ENCODE measurements at regions not wholly inside any gene's neighbourhood (a gene's known extent, or its start where the extent isn't known, plus 50 kb on each side); places are given as distances from the start of the nearest gene placed in this dataset.
"Not testable (repeated sequence)": the region's sequence is repeated elsewhere in the genome, so short reads cannot be mapped to it uniquely, and the experiment has no call there.

DNA sequence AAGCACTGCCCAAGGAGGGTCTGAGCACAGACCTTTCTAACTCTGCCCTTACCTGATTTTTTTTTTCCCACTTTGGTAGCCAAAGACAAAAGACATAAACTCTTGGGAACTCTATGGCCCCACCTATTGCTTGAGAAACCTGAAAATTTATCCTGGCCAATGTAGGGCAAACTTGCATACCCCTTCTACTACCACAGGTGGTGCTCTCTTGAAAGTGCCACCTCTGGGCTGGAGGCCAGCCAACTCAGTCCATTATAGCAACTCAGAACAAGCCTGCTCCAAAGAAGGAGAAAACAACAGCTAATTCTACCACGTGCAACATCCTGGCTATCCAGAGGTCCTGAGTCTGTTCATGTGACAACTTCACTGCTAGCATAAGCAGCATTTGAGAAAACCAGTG, 55.7 kb upstream of the ABCD2 start:
- DNase-seq (no peak), ATAC-seq (replicated peaks in 1 of 4) (no peak)
- ChIA-PET CTCF (no interaction called here), POLR2A (no interaction called here)
- H3K4me1 Mint-ChIP-seq = peaks cover 30 to 50% (median 33%) of the 10 kb centered on the region in 3 donors
- no peak overlapping the region for H3K4me3 ChIP-seq (ENCODE audit: control insufficient read depth in 1 of 2, extremely low read depth in 1 of 2, low read length in 1 of 2)
- H3K4me3 Mint-ChIP-seq = no peak overlapping the region
- H3K27ac Mint-ChIP-seq = no peak overlapping the region
- no peaks in the 10 kb centered on the region for H3K36me3 ChIP-seq (ENCODE audit: control insufficient read depth in 2 of 2, extremely low read depth in 1 of 2, insufficient read depth in 1 of 2, low read length in 1 of 2)
- peaks cover 18 to 53% (median 37%) of the 10 kb centered on the region in 3 donors for H3K9me3 Mint-ChIP-seq
- no CpG with 5 or more reads among the region's 1 CpG for WGBS (ENCODE audit: insufficient coverage)
- peaks cover 39% of the 10 kb centered on the region for H3K36me3 Mint-ChIP-seq
- H3K9me3 ChIP-seq = no peaks in the 10 kb centered on the region
- peaks cover 0 to 5% of the 10 kb centered on the region in 2 experiments for H3K27me3 ChIP-seq (replicated peaks in 1 of 2; ENCODE audit: control insufficient read depth in 2 of 2, extremely low read depth in 1 of 2, insufficient read depth in 2 of 2, low read length in 1 of 2)
- no peaks in the 10 kb centered on the region for H3K27me3 Mint-ChIP-seq
- H3K4me1 ChIP-seq (ENCODE audit: control insufficient read depth in 1 of 2, extremely low read depth in 1 of 2, insufficient read depth in 2 of 2, low read length in 2 of 2) = peaks cover 0 to 36% of the 10 kb centered on the region in 2 experiments
- no peak overlapping the region for H3K27ac ChIP-seq (ENCODE audit: low read length)

DNA sequence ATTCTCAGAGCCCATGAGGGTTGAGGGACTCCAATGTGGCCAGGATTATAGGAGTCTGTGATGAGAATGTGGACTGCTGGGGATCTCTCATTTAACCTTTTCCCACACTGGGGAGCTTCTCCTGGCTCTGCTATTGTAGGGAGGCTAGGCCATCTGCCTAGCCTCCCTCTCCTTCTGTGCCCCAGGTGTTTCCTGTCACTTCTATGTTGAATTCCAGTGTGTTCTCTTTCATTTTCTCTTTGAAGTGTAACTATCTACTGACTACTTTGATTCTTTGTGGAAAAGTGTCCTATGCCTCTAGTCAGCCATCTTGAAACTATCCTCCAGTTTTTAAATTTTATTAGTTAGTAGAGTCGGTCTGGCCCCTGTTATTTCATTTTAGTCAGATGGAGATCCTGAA, 53.4 kb upstream of the ABCD2 start:
- H3K27me3 ChIP-seq (replicated peaks in 1 of 2; ENCODE audit: control insufficient read depth in 2 of 2, extremely low read depth in 1 of 2, insufficient read depth in 2 of 2, low read length in 1 of 2) = peaks cover 0 to 5% of the 10 kb centered on the region in 2 experiments
- POLR2A ChIA-PET = interaction anchor here in 1 of 2 donors (0.6 to 1.1 kb wide), 2 partner anchors 27 to 59 kb away, joined by 3 read pairs; no protein-coding TSS in a partner anchor
- H3K36me3 Mint-ChIP-seq = peaks cover 39% of the 10 kb centered on the region
- no peak for DNase-seq
- no peaks in the 10 kb centered on the region for H3K36me3 ChIP-seq (ENCODE audit: control insufficient read depth in 2 of 2, extremely low read depth in 1 of 2, insufficient read depth in 1 of 2, low read length in 1 of 2)
- H3K9me3 Mint-ChIP-seq = peaks cover 16 to 42% (median 21%) of the 10 kb centered on the region in 3 donors
- no peak overlapping the region for H3K4me3 Mint-ChIP-seq
- no peak overlapping the region for H3K27ac ChIP-seq (ENCODE audit: low read length)
- H3K4me1 Mint-ChIP-seq = peaks cover 47 to 66% (median 50%) of the 10 kb centered on the region in 3 donors
- peaks cover 0 to 51% of the 10 kb centered on the region in 2 experiments for H3K4me1 ChIP-seq (ENCODE audit: control insufficient read depth in 1 of 2, extremely low read depth in 1 of 2, insufficient read depth in 2 of 2, low read length in 2 of 2)
- no peaks in the 10 kb centered on the region for H3K9me3 ChIP-seq
- H3K4me3 ChIP-seq (ENCODE audit: control insufficient read depth in 1 of 2, extremely low read depth in 1 of 2, low read length in 1 of 2) = no peak overlapping the region
- H3K27ac Mint-ChIP-seq = no peak overlapping the region
- WGBS (ENCODE audit: insufficient coverage) = 100% methylated on average over 1 of the region's 1 CpG
- CTCF ChIA-PET = no interaction called here
- no peak for ATAC-seq (replicated peaks in 1 of 4)
- H3K27me3 Mint-ChIP-seq = no peaks in the 10 kb centered on the region

DNA sequence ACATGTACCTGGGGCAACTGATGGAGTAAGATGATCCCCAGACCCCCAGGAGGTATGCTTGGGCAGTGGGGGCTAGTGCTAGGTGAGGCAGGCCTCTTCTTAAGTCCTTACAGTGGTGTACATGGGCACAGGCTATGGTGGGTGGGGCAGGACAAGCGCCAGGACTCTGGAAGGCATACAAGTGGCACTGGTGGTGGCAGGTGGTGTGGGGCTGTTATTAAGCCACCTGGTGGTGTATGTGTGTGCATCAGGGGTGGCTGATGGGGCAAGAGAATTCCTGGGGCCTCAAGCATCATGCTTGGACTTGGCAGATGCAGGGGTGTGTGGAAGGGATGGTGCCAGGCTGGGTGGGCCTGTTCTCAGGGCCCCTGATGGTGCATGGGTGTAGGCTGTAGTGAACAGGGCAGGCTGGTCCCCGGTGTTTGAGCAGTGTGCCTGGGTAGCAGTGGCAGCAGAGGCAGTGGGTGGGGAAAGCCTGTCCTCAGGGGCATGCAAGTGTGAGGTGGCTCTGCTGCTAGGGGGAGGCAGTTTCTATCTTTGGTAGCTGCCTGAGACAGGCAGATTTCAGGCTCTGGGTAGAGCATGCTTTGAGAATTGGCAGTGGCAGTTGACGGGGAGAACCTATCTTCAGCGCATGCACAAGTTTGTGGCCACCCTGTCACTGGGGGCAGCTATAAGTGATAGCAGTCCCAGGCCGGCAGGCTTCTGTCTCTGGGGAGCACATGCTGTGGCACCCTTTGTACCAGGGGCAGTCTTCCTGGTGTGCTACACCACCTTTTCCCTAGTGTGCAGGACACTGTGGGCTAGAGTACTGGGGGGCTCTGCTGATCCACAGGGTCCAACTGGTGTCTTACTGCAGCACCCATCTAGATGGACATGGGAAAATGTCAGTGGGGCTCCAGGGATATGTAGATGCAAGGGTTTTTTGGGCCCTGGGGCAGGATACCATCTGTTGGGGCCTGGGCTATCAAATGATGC, 52.6 kb upstream of the ABCD2 start:
- Histone ChIP-seq H3K4me1 (ENCODE audit: control insufficient read depth in 1 of 2, extremely low read depth in 1 of 2, insufficient read depth in 2 of 2, low read length in 2 of 2) (peaks cover 0 to 51% of the 10 kb centered on the region in 2 experiments), H3K4me3 (ENCODE audit: control insufficient read depth in 1 of 2, extremely low read depth in 1 of 2, low read length in 1 of 2) (no peak overlapping the region), H3K27me3 (replicated peaks in 1 of 2; ENCODE audit: control insufficient read depth in 2 of 2, extremely low read depth in 1 of 2, insufficient read depth in 2 of 2, low read length in 1 of 2) (peaks cover 0 to 5% of the 10 kb centered on the region in 2 experiments), H3K27ac (ENCODE audit: low read length) (no peak overlapping the region), H3K36me3 (ENCODE audit: control insufficient read depth in 2 of 2, extremely low read depth in 1 of 2, insufficient read depth in 1 of 2, low read length in 1 of 2) (no peaks in the 10 kb centered on the region), H3K9me3 (no peaks in the 10 kb centered on the region)
- no peaks in the 10 kb centered on the region for H3K27me3 Mint-ChIP-seq
- H3K36me3 Mint-ChIP-seq = peaks cover 44% of the 10 kb centered on the region
- no peak for ATAC-seq (replicated peaks in 1 of 4)
- ChIA-PET POLR2A (interaction anchor here in 1 of 2 donors (0.6 to 1.1 kb wide), 2 partner anchors 26 to 58 kb away, joined by 3 read pairs; no protein-coding TSS in a partner anchor), CTCF (no interaction called here)
- no peak for DNase-seq
- peaks cover 18 to 46% (median 22%) of the 10 kb centered on the region in 3 donors for H3K9me3 Mint-ChIP-seq
- 100% methylated on average over 4 of the region's 5 CpGs for WGBS (ENCODE audit: insufficient coverage)
- no peak overlapping the region for H3K4me3 Mint-ChIP-seq
- peaks cover 50 to 70% (median 51%) of the 10 kb centered on the region in 3 donors for H3K4me1 Mint-ChIP-seq
- H3K27ac Mint-ChIP-seq = peak overlapping the region in 1 of 2 donors; percentile 39

DNA sequence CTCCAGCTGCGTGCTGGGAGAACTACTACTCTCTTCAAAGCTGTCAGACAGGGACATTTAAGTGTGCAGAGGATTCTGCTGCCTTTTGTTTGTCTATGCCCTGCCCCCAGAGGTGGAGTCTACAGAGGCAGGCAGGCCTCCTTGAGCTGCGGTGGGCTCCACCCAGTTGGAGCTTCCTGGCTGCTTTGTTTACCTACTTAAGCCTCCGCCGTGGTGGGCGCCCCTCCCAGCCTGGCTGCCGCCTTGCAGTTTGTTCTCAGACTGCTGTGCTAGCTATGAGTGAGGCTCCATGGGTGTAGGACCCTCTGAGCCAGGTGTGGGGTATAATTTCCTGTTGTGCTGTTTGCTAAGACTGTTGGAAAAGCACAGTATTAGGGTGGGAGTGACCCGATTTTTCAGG, 49.9 kb upstream of the ABCD2 start:
- ATAC-seq (replicated peaks in 1 of 4) = peak; percentile 44 to 98 (median 92)
- H3K4me3 ChIP-seq (ENCODE audit: control insufficient read depth in 1 of 2, extremely low read depth in 1 of 2, low read length in 1 of 2); POLR2A ChIA-PET; H3K36me3 ChIP-seq (ENCODE audit: control insufficient read depth in 2 of 2, extremely low read depth in 1 of 2, insufficient read depth in 1 of 2, low read length in 1 of 2); H3K27me3 Mint-ChIP-seq; H3K27me3 ChIP-seq (replicated peaks in 1 of 2; ENCODE audit: control insufficient read depth in 2 of 2, extremely low read depth in 1 of 2, insufficient read depth in 2 of 2, low read length in 1 of 2); H3K9me3 ChIP-seq: not testable (repeated sequence)
- peak overlapping the region; percentile 21 to 29 (median 21) for H3K4me3 Mint-ChIP-seq
- peak in 33 of 35 experiments; percentile 12 to 68 (median 44) for DNase-seq
- peaks cover 18 to 45% (median 22%) of the 10 kb centered on the region in 3 donors for H3K9me3 Mint-ChIP-seq
- WGBS (ENCODE audit: insufficient coverage) = 22% methylated on average over 5 of the region's 7 CpGs
- Histone ChIP-seq H3K4me1 (ENCODE audit: control insufficient read depth in 1 of 2, extremely low read depth in 1 of 2, insufficient read depth in 2 of 2, low read length in 2 of 2) (peaks cover 0 to 38% of the 10 kb centered on the region in 2 experiments), H3K27ac (ENCODE audit: low read length) (peak overlapping the region; percentile 58)
- H3K4me1 Mint-ChIP-seq = peaks cover 46 to 56% (median 50%) of the 10 kb centered on the region in 3 donors
- CTCF ChIA-PET = interaction anchor here in 1 of 2 donors (0.8 to 1.6 kb wide), 2 partner anchors 49 to 318 kb away, joined by 3 to 9 read pairs; partner anchors contain the start of gene ABCD2
- H3K36me3 Mint-ChIP-seq = peaks cover 45% of the 10 kb centered on the region
- H3K27ac Mint-ChIP-seq = peak overlapping the region; percentile 92 to 94
